GM12878 (cell line): ENCODE measurements at regions not wholly inside any gene's neighbourhood (a gene's known extent, or its start where the extent isn't known, plus 50 kb on each side); places are given as distances from the start of the nearest gene placed in this dataset.

Experiments
- ATAC-seq: fragments of 200-7000 bp; cut with Tn5 transposase; 3 replicates; pipeline ENCODE4 v1.9.1; 2020; ENCODE audit warnings: mild to moderate bottlenecking, moderate library complexity
- BruUV-seq: library from RNA; stranded (reverse); fragments of 400-500 nt; replicated peaks from 2 replicates; lab custom pipeline; 2021; lab: Mats Ljungman, UMichigan
- CTCF ChIA-PET: fragments of 300-600 bp; sonication (Branson Sonifier 250); formaldehyde crosslinking; extraction: SDS; loops from one replicate; lab custom pipeline; 2021; ENCODE audit warnings: inconsistent platforms; lab: Yijun Ruan, JAX
- POLR2A ChIA-PET: fragments of 350-600 bp; formaldehyde crosslinking; extraction: SDS; loops from one replicate; lab custom pipeline; 2021; ENCODE audit warnings: inconsistent platforms; lab: Charles Lee
- RAD21 ChIA-PET: fragments of 300-600 bp; sonication (Branson Sonifier 250); formaldehyde crosslinking; loops from one replicate; lab custom pipeline; 2023; ENCODE audit warnings: antibody characterized with exemption; ENCODE audit not compliant: unreplicated experiment; lab: Charles Lee
- SMC1A ChIA-PET: fragments of 300-600 bp; sonication (Branson Sonifier 250); formaldehyde crosslinking; loops from one replicate; lab custom pipeline; 2023; ENCODE audit not compliant: unreplicated experiment, uncharacterized antibody; lab: Charles Lee
- DNase-seq: peaks from one replicate; pipeline ENCODE4 v3.0.0-alpha.2; 2011; ENCODE audit warnings: low read depth, low spot score
- FAIRE-seq: peaks from 3 replicates; lab custom pipeline; 2011; peaks lifted over from hg19 to GRCh38; lab: Jason Lieb, UNC
- H2AFZ ChIP-seq: 2 replicates; pipeline ENCODE4 v1.6.0; 2011; ENCODE audit warnings: low read depth, low read length, control low read depth; ENCODE audit not compliant: control insufficient read depth
- H3K27ac ChIP-seq: 2 replicates; pipeline ENCODE4 v1.5.1; 2011; ENCODE audit warnings: control low read depth; ENCODE audit not compliant: control insufficient read depth, insufficient read depth
- H3K27me3 ChIP-seq, 2 experiments: replicated peaks in 1 of 2; 2 replicates each; pipeline versions ENCODE4 v1.6.0 to v1.6.1; 2011; ENCODE audit warnings: low read length in 1 of 2; ENCODE audit not compliant: control insufficient read depth in 2 of 2, insufficient read depth in 2 of 2
- H3K36me3 ChIP-seq, 2 experiments: 2 replicates each; pipeline ENCODE4 v1.5.1; 2011; ENCODE audit warnings: low read length in 1 of 2; ENCODE audit not compliant: control insufficient read depth in 2 of 2, insufficient read depth in 2 of 2
- H3K4me1 ChIP-seq: 2 replicates; pipeline ENCODE4 v1.6.1; 2011; ENCODE audit warnings: mild to moderate bottlenecking, low read length, moderate library complexity, mixed read lengths; ENCODE audit not compliant: control insufficient read depth, insufficient read depth
- H3K4me2 ChIP-seq: 2 replicates; pipeline ENCODE4 v1.6.0; 2011; ENCODE audit warnings: control low read depth; ENCODE audit not compliant: control insufficient read depth, insufficient read depth
- H3K4me3 ChIP-seq: fragments of 200-600 bp; sonication (generic); 2 replicates; pipeline ENCODE4 v1.5.1; 2016
- H3K79me2 ChIP-seq: 2 replicates; pipeline ENCODE4 v1.6.0; 2011; ENCODE audit warnings: low read length; ENCODE audit not compliant: control insufficient read depth, insufficient read depth
- H3K9ac ChIP-seq: 2 replicates; pipeline ENCODE4 v1.8.0; 2011; ENCODE audit warnings: low read length, control low read depth, mixed read lengths; ENCODE audit not compliant: control insufficient read depth, insufficient read depth
- H3K9me3 ChIP-seq: replicated peaks from 3 replicates; pipeline ENCODE4 v1.5.1; 2011; ENCODE audit warnings: mild to moderate bottlenecking, low read length; ENCODE audit not compliant: control insufficient read depth, insufficient read depth
- H4K20me1 ChIP-seq: 2 replicates; pipeline ENCODE4 v1.6.0; 2011; ENCODE audit not compliant: control insufficient read depth, insufficient read depth
- ATF2 ChIP-seq: IDR thresholded peaks from 2 replicates; pipeline ENCODE4 v1.6.1; 2012; ENCODE audit warnings: low read length, inconsistent platforms
- E2F4 ChIP-seq: IDR thresholded peaks from 2 replicates; pipeline ENCODE4 v1.6.1; 2012; ENCODE audit warnings: low read depth, low read length, improper control_type of control experiment
- ESRRA ChIP-seq: IDR thresholded peaks from 2 replicates; pipeline ENCODE4 v1.6.1; 2012; ENCODE audit warnings: mild to moderate bottlenecking, low read length, improper control_type of control experiment
- RFX5 ChIP-seq: IDR thresholded peaks from 2 replicates; pipeline ENCODE4 v1.6.1; 2011; ENCODE audit warnings: low read depth, low read length, improper control_type of control experiment
- STAT1 ChIP-seq: fragments of 450-650 bp; conservative IDR thresholded peaks from 2 replicates; pipeline ENCODE4 v1.6.1; 2014; ENCODE audit warnings: antibody characterized with exemption, mild to moderate bottlenecking
- TAF1 ChIP-seq: IDR thresholded peaks from 2 replicates; pipeline ENCODE4 v1.6.1; 2011; ENCODE audit warnings: mild to moderate bottlenecking, low read depth, low read length, borderline replicate concordance
- ZNF24 ChIP-seq: fragments of 450-650 bp; IDR thresholded peaks from 2 replicates; pipeline ENCODE4 v1.6.1; 2017; ENCODE audit warnings: antibody characterized with exemption, mild to moderate bottlenecking
- in situ Hi-C: fragments of 300-500 bp; cut with MboI; formaldehyde crosslinking; loops from 9 replicates; pipeline ENCODE4 v1.14.3; 2018; ENCODE audit warnings: mixed read lengths
- intact Hi-C: fragments of 100-400 bp; cut with micrococcal nuclease; formaldehyde crosslinking; loops from one replicate; pipeline ENCODE4 v1.14.2; 2022; ENCODE audit not compliant: unreplicated experiment

GRCh38 chr5:87053146-87053545 is 214.5 kb upstream of the RASA1 start (continued):
- TF ChIP-seq E2F4 (no peak), TAF1 (no peak)

- Histone ChIP-seq H3K79me2 (no peaks in the 10 kb centered on the region), H2AFZ (no peak overlapping the region), H3K36me3 (no peaks in the 10 kb centered on the region), H3K9me3 (no peaks in the 10 kb centered on the region), H4K20me1 (no peaks in the 10 kb centered on the region), H3K4me3 (no peak overlapping the region), H3K27me3 (no peaks in the 10 kb centered on the region), H3K4me2 (no peak overlapping the region), H3K4me1 (no peaks in the 10 kb centered on the region), H3K9ac (no peak overlapping the region), H3K27ac (no peak overlapping the region)
- RAD21 ChIA-PET: no interaction called here
- ATAC-seq (no peak), FAIRE-seq (no peak), DNase-seq (no peak)
- CTCF ChIA-PET: no interaction called here
- POLR2A ChIA-PET: no interaction called here
- SMC1A ChIA-PET: no interaction called here
- intact Hi-C loops: no loop called here
- in situ Hi-C loops: no loop called here
- no TSS peak for BruUV-seq
- TF ChIP-seq ESRRA (no peak), STAT1 (no peak), RFX5 (no peak), ATF2 (no peak), ZNF24 (no peak)
Measured at GRCh38 chr5:87054821-87055220, 212.9 kb upstream of the RASA1 start.
